ENCODE measurements at regions not wholly inside any gene's neighbourhood (a gene's known extent, or its start where the extent isn't known, plus 50 kb on each side); places are given as distances from the start of the nearest gene placed in this dataset.
"Not testable (repeated sequence)": the region's sequence is repeated elsewhere in the genome, so short reads cannot be mapped to it uniquely, and the experiment has no call there.

DNA sequence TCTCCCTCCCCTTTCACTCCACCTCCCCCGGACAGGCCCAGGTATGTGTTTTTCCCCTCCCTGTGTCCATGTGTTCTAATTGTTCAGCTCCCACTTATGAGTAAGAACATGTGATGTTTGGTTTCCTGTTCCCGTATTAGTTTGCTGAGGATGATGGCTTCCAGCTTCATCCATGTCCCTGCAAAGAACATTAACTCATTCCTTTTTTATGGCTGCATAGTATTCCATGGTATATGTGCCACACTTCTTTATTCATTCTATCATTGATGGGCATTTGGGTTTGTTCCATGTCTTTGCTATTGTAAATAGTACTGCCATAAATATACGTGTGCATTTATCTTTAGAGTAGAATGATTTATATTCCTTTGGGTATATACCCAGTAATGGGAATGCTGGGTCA lies 306.0 kb upstream of the RASGEF1B start:
- TF ChIP-seq, protein P1, sequence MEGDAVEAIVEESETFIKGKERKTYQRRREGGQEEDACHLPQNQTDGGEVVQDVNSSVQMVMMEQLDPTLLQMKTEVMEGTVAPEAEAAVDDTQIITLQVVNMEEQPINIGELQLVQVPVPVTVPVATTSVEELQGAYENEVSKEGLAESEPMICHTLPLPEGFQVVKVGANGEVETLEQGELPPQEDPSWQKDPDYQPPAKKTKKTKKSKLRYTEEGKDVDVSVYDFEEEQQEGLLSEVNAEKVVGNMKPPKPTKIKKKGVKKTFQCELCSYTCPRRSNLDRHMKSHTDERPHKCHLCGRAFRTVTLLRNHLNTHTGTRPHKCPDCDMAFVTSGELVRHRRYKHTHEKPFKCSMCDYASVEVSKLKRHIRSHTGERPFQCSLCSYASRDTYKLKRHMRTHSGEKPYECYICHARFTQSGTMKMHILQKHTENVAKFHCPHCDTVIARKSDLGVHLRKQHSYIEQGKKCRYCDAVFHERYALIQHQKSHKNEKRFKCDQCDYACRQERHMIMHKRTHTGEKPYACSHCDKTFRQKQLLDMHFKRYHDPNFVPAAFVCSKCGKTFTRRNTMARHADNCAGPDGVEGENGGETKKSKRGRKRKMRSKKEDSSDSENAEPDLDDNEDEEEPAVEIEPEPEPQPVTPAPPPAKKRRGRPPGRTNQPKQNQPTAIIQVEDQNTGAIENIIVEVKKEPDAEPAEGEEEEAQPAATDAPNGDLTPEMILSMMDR (optimal IDR thresholded peaks at IDR 0.05 in 1 of 3, IDR thresholded peaks at IDR 0.05 in 1 of 3, conservative IDR thresholded peaks at IDR 0.05 in 1 of 3; ENCODE audit: extremely low read depth in 1 of 3, insufficient read depth in 2 of 3, low read length in 3 of 3): not testable (repeated sequence)
- TF ChIP-seq EZH2 (IDR thresholded peaks at IDR 0.05; ENCODE audit: low read length): not testable (repeated sequence)

Data from keratinocyte (primary cell).